H1 (cell line): ENCODE measurements at regions not wholly inside any gene's neighbourhood (a gene's known extent, or its start where the extent isn't known, plus 50 kb on each side); places are given as distances from the start of the nearest gene placed in this dataset.

ENCODE experiments used
- CHD7 ChIP-seq: fragments of 300-600 bp; sonication (generic); IDR thresholded peaks from 2 replicates; pipeline ENCODE4 v1.7.1; 2012; ENCODE audit warnings: low read length, moderate library complexity, mild to moderate bottlenecking, inconsistent platforms; ENCODE audit not compliant: insufficient replicate concordance
- USF2 ChIP-seq: IDR thresholded peaks from 2 replicates; pipeline ENCODE4 v1.6.1; 2011; ENCODE audit warnings: low read length, improper control_type of control experiment

GRCh38 chr5:175246242-175246888, 197.6 kb downstream of the DRD1 start (continued):
- TF ChIP-seq CHD7 (no peak), USF2 (no peak)
